Stimulated activated CD8-positive, alpha-beta memory T cell treated with anti-CD3 and anti-CD28 coated beads, Interleukin-7, amount 100 ng/mL, for 1 hour (primary cell): ENCODE measurements at regions not wholly inside any gene's neighbourhood (a gene's known extent, or its start where the extent isn't known, plus 50 kb on each side); places are given as distances from the start of the nearest gene placed in this dataset.

Experiments
- DNase-seq, 2 donors: peaks; one replicate each; pipeline ENCODE4 v3.0.0-alpha.2; 2020; ENCODE audit warnings: low read depth in 2 of 2

GRCh38 chr1:5379176-5379759 lies 613.0 kb downstream of the NPHP4 start:
- DNase-seq, result no peak

- no peak for DNase-seq
Observed at GRCh38 chr1:5376538-5377247, 615.5 kb downstream of the NPHP4 start.

GRCh38 chr1:5375481-5375880 lies 616.7 kb downstream of the NPHP4 start:
- no peak for DNase-seq

GRCh38 chr1:5374192-5374591 lies 618.0 kb downstream of the NPHP4 start:
- DNase-seq, result no peak

GRCh38 chr1:5373281-5373680 lies 618.9 kb downstream of the NPHP4 start:
- no peak for DNase-seq

- no peak for DNase-seq
Observed at GRCh38 chr1:5371270-5371669, 621.0 kb downstream of the NPHP4 start.

- no peak for DNase-seq
Observed at GRCh38 chr1:5370311-5370710, 621.9 kb downstream of the NPHP4 start.

GRCh38 chr1:5369223-5369622 lies 623.0 kb downstream of the NPHP4 start:
- DNase-seq, result no peak

- DNase-seq, result no peak
Observed at GRCh38 chr1:5368201-5368600, 624.0 kb downstream of the NPHP4 start.

- DNase-seq, result no peak
Observed at GRCh38 chr1:5367306-5367705, 624.9 kb downstream of the NPHP4 start.

- DNase-seq, result no peak
Observed at GRCh38 chr1:5365751-5366150, 626.5 kb downstream of the NPHP4 start.

GRCh38 chr1:5364591-5364990 lies 627.6 kb downstream of the NPHP4 start:
- DNase-seq, result no peak

- no peak for DNase-seq
Observed at GRCh38 chr1:5354681-5355080, 637.5 kb downstream of the NPHP4 start.

- DNase-seq, result no peak
Observed at GRCh38 chr1:5351366-5351765, 640.9 kb downstream of the NPHP4 start.

GRCh38 chr1:5349526-5349925 lies 642.7 kb downstream of the NPHP4 start:
- DNase-seq, result no peak

- no peak for DNase-seq
Observed at GRCh38 chr1:5348732-5349465, 643.3 kb downstream of the NPHP4 start.

GRCh38 chr1:5347726-5348125 lies 644.5 kb downstream of the NPHP4 start:
- no peak for DNase-seq

- DNase-seq, result no peak
Observed at GRCh38 chr1:5345556-5345955, 646.7 kb downstream of the NPHP4 start.

- DNase-seq, result no peak
Observed at GRCh38 chr1:5343256-5344020, 648.8 kb downstream of the NPHP4 start.

GRCh38 chr1:5342830-5343229 lies 649.4 kb downstream of the NPHP4 start:
- no peak for DNase-seq

GRCh38 chr1:5342172-5342571 lies 650.1 kb downstream of the NPHP4 start:
- DNase-seq, result no peak

- DNase-seq, result no peak
Observed at GRCh38 chr1:5341471-5341870, 650.8 kb downstream of the NPHP4 start.
